ENCODE measurements at regions not wholly inside any gene's neighbourhood (a gene's known extent, or its start where the extent isn't known, plus 50 kb on each side); places are given as distances from the start of the nearest gene placed in this dataset.
"Not testable (repeated sequence)": the region's sequence is repeated elsewhere in the genome, so short reads cannot be mapped to it uniquely, and the experiment has no call there.

DNA sequence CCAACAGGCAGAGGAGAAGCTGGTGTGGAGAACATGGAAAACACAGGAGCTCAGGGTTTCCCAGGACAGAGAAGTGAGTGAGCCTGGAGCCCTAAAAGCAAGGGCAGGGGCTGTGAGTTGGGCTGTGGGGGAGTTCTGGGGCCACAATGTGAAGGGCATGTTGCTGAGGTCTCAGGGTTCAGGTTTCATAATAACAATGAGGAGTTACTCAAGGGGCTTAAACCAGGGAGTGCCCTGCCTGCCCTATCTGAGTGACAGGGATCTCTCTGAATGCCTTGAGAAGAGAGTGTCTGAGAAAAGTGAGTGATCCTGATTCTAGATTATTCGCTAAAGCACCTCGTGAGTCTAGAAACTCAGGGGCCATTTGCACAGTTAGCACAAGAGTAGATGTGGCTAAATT lies 129.6 kb downstream of the VPREB1 start:
- no peak for DNase-seq

DNA sequence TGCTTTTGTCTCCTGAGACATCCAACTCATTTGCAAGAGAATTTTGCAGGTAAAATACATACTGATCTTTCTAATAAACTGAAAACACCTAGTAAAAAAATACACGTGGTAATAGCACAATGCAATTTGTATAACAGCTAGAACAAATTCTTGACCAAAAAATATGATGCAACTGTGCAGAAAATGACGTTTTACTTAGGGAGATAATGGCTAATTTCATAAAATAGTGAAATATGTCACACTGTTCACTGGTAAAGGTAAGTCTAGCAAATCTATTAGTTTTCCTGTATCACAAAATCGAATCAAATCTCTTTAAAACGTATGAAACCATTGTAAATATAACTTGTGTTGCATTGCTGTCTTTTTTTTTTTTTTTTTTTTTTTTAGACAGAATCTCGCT lies 130.0 kb downstream of the VPREB1 start:
- DNase-seq = no peak

DNA sequence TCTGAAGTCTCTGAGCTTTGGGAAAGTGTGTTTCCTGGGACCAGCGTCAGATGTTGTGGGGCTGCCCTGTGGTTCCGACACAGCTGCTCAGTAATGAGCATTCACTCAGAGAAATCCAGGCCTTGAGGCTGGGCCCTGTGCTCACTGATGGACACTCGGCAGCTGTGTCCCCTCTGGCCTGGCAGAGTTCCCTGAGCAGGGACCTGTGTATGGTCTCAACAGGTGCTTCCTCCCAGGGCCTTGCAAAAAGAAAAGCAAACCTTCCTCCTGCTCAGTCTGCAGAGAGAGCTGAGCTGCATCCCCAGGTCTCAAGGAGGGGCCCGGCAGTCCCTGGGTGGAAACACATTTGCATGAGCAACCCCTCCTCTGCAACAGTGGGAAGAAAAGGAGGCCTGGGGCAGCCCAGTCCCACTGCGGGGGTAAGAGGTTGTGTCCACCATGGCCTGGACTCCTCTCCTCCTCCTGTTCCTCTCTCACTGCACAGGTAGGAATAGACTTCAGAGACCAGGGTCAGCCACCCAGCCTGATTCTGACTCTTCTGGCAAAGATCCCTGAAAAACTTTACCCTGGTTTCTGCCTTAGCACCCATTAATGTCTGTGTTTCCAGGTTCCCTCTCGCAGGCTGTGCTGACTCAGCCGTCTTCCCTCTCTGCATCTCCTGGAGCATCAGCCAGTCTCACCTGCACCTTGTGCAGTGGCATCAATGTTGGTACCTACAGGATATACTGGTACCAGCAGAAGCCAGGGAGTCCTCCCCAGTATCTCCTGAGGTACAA lies 131.2 kb downstream of the VPREB1 start:
- DNase-seq = no peak

GRCh38 chr22:22376352-22376706 lies 131.7 kb downstream of the VPREB1 start:
- no peak for DNase-seq

GRCh38 chr22:22376884-22377283 lies 131.7 kb downstream of the ZNF280B start:
- DNase-seq = not testable (repeated sequence)

- no peak for DNase-seq
Measured at GRCh38 chr22:22377335-22377734, 131.2 kb downstream of the ZNF280B start.

DNA sequence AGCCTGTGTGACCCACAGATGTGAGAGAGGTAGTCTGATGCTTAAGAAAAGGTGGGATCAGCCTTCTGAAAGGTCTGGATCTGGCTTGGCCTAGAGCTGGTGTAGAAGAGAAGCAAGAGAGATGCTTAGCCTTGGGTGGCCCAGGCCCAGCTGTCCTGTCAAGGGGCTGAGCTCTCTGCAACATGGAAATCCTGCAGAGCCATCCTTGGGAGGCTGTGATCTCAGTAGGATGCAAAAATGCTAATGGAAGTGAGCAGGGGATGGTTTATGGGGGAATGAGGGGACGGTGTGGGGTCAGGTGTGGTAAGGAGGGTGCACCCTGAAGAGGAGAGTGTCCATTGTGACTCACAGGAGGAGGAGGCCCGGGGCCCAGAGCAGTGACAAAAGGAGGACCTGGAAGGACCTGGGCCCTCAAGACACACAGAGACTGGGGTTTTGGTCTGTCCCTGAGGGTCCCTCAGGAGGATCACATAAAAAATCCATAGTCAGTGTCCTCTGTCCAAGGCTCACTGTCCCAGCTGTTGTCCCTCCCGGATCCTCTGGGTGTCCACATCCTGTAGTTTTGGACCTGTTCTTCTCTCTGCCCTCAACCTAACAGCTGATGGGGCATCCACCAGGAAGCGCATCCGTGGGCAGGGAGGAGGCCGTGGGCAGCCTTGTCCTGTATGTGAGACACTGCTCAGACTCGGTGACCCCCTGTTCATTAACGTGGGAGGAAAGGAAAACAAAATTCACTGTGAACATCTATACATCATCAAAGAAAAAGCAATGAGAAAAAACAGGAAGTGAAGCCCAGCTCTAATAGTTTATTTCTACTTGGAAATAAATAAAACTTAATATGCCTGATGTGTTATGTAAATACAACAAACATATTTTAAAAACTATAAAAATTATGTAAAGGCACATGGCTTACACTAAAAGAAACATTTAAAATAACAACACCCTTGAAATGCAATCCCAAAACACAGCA lies 129.8 kb downstream of the ZNF280B start:
- DNase-seq = no peak

GRCh38 chr22:22380098-22381030 lies 128.2 kb downstream of the ZNF280B start:
- no peak for DNase-seq

- not testable (repeated sequence) for DNase-seq
Measured at GRCh38 chr22:22381292-22381691, 127.2 kb downstream of the ZNF280B start.

DNA sequence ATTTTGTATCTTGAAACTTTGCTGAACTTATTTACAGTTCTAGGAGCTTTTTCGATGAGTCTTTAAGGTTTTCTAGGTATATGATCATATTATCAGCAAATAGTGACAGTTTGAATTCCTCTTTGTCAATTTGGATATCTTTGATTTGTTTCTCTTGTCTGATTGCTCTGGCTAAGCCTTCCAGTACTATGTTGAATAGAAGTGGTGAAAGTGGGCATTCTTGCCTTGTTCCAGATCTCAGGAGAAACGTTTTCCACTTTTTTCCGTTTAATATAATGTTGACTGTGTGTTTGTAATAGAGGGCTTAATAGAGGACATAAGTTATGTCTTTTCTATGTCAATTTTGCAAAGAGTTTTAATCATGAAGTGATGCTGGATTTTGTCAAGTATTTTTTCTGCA lies 124.3 kb downstream of the ZNF280B start:
- DNase-seq = no peak

DNA sequence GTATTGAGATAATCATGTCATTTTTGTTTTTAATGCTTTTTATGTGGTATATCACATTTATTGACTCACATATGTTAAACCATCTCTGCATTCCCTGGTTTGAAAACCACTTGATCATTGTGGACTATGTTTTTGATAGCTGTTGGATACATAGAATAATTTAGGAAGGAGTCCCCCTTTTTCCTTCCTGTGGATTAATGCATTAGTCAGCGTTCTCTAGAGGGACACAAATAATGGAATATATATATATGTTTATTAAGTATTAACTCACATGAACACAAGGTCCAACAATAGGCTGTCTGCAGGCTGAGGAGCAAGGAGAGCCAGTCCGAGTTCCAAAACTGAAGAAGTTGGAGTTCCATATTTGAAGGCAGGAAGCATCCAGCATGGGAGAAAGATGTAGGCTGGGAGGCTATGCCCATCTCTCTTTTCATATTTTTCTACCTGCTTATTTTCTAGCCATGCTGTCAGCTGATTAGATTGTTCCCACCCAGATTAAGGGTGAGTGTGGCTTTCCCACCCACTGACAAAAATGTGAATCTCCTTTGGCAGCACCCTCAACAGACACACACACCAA lies 123.8 kb downstream of the ZNF280B start:
- DNase-seq = no peak

- DNase-seq = no peak
Measured at GRCh38 chr22:22386602-22387385, 121.7 kb downstream of the ZNF280B start.

DNA sequence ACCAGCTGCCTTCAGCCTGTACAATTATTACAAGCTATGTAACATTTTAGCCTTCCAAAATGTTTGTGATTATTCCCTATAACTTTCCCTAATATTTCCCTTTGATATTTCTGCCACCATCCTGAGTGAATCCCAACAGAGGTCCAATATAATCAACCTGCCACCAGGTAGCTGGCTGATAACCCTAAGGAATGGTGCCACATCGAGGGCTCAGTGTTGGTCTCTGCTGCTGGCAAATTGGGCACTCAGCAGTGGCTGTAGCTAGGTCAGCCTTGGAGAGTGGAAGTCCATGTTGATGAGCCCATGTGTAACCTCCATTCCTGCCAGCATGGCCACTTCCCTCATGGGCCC lies 121.2 kb downstream of the ZNF280B start:
- no peak for DNase-seq

DNA sequence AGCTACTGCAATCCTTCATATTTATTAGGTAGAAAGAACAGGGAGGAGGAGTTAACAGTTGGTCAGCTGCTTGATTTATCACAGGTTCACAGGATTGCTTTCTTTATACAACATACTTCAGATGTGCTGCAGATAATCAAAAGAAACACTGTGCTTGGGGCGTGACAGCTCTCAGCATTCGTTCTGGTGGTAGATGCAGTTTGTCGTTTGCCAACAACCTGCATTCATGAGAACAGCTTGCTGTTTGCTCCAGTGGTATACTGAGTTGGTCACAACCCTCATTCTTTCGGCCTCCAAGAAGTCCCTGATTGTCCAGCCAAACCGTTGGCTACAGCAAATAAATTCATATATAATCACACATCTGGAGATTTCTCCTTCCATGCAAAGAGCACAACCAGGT lies 120.5 kb downstream of the ZNF280B start:
- no peak for DNase-seq

GRCh38 chr22:22388494-22388893 lies 120.0 kb downstream of the ZNF280B start:
- no peak for DNase-seq

DNA sequence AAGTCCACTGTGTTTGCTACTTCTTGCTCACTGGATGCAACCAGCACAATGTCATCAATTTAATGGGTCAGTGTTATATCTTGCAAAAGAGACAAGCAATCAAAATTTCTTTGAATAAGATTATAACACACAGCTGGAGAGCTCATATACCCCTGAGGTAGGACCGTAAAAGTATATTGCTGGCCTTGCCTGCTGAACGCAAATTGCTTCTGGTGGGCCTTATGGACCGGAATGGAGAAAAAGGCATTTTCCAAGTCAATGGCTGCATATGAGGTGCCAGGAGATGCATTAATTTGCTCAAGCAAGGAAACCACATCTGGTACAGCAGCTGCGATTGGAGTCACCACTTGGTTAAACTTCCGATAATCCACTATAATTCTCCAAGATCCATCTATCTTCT lies 119.1 kb downstream of the ZNF280B start:
- DNase-seq = no peak

DNA sequence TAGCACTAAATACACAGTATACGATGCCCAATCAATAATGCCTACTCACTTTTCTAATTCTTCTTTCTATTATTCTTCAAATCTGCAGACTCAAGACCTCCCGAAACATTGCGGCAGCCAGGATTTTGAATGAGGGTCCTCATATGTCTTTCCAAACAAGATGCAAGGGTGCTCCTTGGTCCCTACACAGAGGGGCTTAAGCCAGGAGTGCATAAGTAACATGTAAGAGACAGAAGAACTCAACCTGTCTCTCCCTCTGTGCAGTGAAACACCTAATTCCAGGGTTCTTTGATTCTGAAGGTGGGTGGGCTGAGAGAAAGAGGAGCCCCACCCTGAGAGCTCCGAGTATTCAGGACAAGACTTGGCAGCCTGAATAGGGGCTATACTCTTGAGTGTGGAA lies 117.6 kb downstream of the ZNF280B start:
- no peak for DNase-seq

DNA sequence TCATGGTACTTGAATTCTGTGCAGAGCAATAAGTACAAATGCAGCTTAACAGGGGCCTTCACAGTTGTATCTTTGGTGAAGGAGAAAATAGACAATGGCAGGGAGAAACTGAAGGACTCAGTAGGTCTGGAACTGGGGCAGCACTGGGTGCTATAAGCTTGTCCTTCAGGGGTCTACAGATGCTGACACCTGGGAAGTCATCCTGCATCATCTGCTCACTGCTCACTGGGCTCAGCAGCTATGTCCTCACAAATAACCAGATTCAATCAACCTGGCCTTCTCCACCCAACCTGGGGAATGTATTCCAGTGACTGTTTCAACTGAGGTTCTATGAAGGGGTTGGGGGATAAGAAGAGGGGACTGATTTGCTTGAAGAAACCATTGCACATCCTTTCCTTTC lies 117.0 kb downstream of the ZNF280B start:
- no peak for DNase-seq

- no peak for DNase-seq
Measured at GRCh38 chr22:22392131-22392530, 116.4 kb downstream of the ZNF280B start.

DNA sequence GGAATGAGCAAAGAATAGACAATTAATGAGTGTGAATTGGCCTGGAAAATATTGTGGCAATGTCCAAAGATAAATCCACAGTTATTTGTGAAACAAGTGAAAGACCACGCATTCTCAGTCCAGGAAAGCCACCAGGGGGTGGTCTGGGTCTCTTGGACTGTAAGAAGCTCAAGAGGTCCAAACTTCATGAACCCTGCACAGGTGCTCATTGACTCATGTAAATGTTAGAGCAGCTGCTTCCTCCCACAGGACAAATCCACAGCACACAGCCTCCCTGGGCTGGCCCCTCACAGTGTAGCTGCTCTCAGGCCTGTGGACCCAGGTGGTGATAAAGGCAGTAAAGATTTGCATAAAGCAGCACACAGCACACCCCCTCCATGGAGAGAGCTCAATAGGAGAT lies 114.0 kb downstream of the ZNF280B start:
- DNase-seq = no peak

- no peak for DNase-seq
Measured at GRCh38 chr22:22395245-22395644, 113.3 kb downstream of the ZNF280B start.

DNA sequence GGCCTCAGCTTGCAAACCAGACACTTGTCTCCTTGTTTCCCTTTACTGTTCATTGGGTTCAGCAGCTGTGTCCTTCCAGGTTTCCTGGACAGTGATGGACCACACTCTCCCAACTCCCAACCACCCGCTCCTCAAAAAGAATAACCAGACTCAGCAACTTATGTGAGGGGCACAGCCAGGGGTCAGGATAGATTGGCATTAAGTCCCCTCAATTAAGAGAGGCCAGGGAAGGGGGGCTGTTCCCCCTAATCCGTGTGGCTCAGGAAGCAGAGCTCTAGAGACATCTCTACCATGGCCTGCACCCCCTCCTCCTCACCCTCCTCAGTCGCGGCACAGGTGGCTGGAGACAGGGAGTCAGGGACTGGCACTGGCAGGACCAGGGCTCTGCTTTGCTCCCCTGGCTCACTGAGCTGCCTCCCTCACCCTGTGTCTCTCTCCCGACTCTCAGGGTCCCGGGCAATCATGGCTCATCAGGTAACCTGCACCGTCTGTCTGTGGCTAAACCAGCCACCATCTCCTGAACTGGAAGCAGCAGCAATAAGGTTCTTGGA lies 111.7 kb downstream of the ZNF280B start:
- DNase-seq = no peak
